Stomach (tissue), 4 donors: ENCODE measurements at regions not wholly inside any gene's neighbourhood (a gene's known extent, or its start where the extent isn't known, plus 50 kb on each side); places are given as distances from the start of the nearest gene placed in this dataset.

Experiments used
- CTCF ChIP-seq, 7 experiments: fragments of 450-650 bp in 4 of 7; fragments of 200-600 bp in 3 of 7; sonication (generic) in 3 of 7; IDR thresholded peaks; one replicate each; pipeline ENCODE4 v1.5.1; 2016 to 2019; ENCODE audit warnings: antibody characterized with exemption in 7 of 7, control low read depth in 2 of 7, mild to moderate bottlenecking in 1 of 7
- POLR2A ChIP-seq, 4 donors: fragments of 450-650 bp; IDR thresholded peaks; one replicate each; pipeline ENCODE4 v1.6.1; 2016; ENCODE audit warnings: antibody characterized with exemption in 4 of 4, control low read depth in 2 of 4, mild to moderate bottlenecking in 1 of 4, moderate library complexity in 1 of 4
- POLR2AphosphoS5 ChIP-seq, 3 donors: sonication (generic); formaldehyde crosslinking; IDR thresholded peaks; one replicate each; pipeline ENCODE4 v1.6.1; 2016; ENCODE audit warnings: antibody characterized with exemption in 3 of 3

DNA sequence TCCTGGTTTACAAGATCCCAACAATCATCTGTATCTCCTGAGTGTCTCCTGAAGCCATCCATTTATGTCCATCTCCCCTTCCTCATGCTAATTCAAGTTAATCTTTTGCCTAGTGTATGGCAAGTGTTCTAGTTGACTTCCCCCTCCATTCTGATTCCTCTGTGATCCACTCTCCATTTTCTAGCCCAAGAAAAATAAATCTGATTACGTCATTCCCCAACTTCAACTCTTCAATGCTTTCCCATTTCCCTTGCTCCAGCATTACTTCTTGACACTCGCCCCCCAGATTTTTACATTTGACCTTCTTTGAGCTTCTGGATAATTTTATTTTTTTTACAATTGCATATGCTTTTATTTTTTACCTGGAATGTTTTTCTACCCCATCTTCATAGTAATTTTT is 640.8 kb downstream of the TBC1D4 start:
- no peak for TF ChIP-seq CTCF (IDR thresholded peaks at IDR 0.05)
- TF ChIP-seq POLR2AphosphoS5 (IDR thresholded peaks at IDR 0.05): no peak
- no peak for TF ChIP-seq POLR2A (IDR thresholded peaks at IDR 0.05)
